Stimulated activated CD8-positive, alpha-beta memory T cell treated with anti-CD3 and anti-CD28 coated beads, Interleukin-12 subunit alpha, Interleukin-12 subunit beta, amount 100 ng/mL, for 1 hour (primary cell): ENCODE measurements at regions not wholly inside any gene's neighbourhood (a gene's known extent, or its start where the extent isn't known, plus 50 kb on each side); places are given as distances from the start of the nearest gene placed in this dataset.

Source experiments
- DNase-seq: peaks from one replicate; pipeline ENCODE4 v3.0.0-alpha.2; 2020; ENCODE audit warnings: low read depth

DNA sequence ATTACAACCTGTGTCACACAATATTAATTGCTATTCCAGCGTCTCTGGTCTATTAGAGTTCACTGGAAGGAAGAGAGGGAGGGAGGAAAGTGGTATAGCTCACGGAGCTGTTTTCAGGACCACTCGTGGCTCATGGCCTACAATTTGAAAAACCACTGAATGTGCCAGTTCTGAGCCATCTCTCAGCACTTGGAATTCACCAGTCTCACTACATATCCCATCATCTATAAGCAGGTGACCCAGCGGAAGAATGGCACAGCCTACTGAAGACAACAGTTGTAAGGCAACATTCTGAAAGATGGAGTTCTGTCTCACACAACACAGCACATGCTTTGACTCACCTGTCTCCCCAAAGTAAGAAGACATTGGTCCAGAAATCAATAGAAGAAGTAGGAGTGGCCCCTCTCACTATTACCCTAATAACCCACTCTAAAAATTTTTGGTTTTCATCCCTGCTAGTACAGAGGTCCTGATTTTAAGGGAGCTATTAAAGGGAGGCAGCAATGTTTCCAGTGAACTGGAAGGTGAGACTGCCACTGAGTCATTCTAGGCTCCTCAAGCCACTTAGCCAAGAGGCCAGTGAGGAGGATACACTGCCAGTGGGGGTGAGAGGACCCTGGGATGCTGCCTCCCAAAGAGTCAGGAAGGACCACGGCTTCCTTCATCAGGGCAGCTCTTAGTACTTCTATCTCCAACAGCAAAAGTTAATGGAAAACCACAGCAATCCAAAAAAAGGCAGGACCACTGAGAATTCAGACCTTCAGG lies 50.0 kb upstream of the DOCK9 start:
- no peak for DNase-seq

- peak; percentile 26 for DNase-seq
Observed at GRCh38 chr13:99028890-99029289, 51.0 kb upstream of the DOCK9 start.

DNA sequence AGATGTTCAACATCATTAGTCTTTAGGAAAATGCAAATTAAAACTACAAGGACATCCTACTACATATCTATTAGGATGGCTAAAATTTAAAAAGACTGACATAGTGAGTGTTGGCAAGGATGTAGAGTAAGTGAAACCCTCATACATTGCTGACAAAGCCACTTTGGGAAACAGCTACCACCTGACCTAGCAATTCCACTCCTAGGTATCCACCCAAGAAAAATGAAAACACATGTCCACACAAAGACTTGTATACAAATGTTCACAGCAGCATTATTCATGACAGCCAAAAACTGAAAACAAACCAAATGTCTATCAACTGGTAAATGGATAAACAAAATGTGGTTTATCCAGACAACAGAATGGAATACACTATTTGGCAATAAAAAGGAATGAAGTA lies 51.7 kb upstream of the DOCK9 start:
- DNase-seq = no peak

GRCh38 chr13:99030326-99030725 lies 52.5 kb upstream of the DOCK9 start:
- DNase-seq = no peak

- DNase-seq = no peak
Observed at GRCh38 chr13:99031832-99032231, 54.0 kb upstream of the DOCK9 start.

DNA sequence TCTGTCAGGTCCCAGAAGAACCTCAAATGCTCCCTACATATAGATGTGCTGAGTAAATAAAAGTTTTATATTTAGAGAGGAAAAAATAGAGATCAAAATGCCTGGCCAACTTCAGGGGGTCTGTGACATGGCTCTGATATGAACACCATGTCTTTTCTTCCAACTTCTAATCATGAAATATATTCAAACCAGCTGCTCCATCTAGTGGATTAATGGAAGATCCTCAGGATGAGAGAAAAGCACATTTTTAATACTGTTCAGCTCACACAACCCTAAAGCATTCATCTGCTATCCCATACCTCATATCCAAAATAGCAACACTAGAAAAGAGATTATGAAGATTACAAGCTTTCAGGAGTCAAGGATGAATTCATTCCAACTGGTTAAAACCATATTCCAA lies 56.0 kb upstream of the DOCK9 start:
- no peak for DNase-seq

GRCh38 chr13:99034333-99035085 lies 56.6 kb upstream of the DOCK9 start:
- no peak for DNase-seq

DNA sequence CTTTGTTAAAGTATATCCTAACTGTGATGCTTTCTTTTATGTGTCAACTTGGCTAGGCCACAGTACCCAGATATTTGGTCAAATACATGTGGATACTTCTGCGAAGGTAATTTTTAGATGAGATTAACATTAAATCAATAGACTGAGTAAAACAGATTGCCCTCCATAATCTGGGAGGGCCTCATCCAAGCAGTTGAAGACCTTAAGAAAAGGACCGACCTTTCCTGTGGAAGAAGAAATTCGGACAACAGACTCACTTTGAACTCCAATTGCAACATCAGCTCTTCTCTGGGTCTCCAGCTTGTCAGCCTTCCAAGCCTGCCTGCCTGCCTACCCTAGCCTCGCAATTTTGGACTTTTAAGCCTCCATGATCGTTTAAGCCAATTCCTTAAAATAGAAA lies 57.9 kb upstream of the DOCK9 start:
- no peak for DNase-seq

- DNase-seq = no peak
Observed at GRCh38 chr13:99037756-99038155, 59.9 kb upstream of the DOCK9 start.

- no peak for DNase-seq
Observed at GRCh38 chr13:99039718-99040280, 61.9 kb upstream of the DOCK9 start.

DNA sequence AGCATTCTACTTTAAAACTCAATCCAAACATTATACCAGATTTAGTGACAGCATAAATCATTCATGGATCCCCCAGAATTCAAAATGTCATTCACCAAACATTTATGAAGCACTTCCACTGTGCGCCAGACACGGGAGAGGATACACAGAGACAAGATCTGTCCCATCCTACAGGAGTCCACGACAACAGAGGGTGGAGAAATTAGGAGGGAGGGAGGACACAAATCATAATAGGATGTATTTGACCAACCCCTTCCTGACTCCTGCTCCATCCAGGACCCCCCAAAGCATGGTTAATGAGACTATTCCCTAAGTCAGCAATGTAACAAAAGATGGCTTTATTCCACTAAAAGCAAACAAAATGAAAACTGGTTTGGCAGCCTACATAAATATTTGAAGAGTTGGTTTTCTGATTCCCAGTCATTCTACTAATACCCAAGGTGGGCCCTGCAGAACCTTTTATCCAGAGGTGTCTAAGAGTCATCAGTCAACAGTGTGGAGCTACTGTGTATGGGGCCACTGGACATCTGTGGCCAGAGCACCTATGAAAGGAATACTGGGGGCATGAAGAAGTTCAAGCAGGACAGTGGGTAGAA lies 62.8 kb upstream of the DOCK9 start:
- no peak for DNase-seq

DNA sequence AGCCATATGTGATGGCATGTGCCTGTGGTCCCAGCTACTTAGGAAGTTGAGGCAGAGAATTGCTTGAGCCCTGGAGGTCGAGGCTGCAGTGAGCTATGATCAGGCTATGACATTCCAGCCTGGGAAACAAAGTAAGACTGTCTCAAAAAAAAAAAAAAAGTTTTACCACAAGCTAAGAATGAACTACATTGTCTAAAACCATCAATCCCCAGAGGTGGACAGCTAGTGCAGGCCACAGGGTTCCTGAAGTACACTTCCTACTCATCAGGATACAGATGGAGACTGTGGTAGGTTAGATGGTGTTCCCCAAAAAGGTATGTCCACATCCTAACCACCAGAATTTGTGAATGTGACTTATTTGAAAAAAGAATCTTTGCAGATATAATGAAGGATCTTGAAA lies 63.5 kb upstream of the DOCK9 start:
- no peak for DNase-seq

DNA sequence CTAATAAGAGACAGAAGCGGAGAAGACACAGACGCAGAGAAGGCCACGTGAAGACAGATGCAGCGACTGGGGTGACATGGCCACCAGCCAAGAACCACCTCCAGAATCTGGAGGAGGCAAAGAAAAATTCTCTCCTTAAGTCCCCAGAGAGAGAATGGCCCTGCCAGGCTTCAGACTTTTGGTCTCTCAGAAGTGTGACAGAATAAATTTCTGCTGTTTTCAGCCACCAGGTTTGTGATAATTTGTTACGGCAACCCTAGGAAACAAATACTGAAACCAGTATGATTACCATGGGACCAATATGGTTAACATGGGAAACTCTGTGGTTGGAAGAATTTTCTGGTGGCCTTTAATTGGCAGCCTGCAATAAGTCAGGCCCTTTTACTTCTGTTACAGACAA lies 63.9 kb upstream of the DOCK9 start:
- no peak for DNase-seq

DNA sequence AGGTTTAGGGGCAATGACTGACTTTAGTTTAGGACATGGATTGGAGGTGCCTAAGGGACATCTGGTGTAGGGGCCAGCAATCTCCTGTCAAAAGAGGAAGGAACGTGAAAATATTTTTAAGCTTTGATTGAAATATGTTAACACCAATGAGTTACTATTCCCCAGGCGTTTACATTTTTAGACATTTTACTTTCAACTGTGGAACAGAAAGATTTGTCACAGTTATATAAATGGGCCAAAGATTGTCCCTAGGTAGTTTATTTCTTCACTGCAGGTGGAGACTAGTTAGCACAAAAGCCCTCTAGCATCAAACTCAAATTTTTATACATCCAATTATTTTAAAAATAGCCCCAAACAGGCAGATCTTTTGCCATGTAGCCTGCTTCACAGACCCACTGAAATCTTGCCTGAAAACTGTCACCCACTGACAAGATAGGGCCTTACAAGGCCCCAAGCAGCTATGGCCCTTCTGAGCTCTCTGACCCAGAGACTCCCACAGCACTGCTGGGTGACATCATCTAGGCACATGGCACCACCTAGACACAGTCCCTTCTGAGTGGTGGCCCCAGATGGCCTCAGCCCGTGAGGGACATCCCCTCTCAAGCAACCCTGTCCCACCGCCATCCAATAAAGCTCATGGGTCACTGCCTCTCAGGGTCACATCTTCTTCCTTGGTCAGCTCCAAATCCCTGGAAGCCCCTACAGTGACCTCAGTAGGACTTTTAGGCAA lies 64.8 kb upstream of the DOCK9 start:
- DNase-seq = no peak

DNA sequence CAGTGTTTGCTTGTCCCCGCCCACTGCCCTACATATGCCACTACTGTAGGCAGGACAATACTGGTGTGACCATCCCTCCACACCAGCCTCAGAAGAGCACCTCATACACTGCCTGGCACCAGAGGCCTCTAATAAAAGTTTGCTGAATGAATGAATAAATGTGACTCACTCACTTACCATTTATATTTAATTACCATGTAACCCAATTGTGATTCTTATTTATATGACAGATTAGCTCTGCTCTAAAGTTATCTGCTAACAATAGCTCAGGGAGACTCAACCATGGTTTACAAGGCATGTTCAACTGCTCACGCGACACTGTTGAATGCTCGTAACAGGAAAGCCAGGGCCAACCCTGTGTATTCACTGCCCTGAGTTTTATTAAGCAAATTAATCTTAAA lies 66.0 kb upstream of the DOCK9 start:
- no peak for DNase-seq

DNA sequence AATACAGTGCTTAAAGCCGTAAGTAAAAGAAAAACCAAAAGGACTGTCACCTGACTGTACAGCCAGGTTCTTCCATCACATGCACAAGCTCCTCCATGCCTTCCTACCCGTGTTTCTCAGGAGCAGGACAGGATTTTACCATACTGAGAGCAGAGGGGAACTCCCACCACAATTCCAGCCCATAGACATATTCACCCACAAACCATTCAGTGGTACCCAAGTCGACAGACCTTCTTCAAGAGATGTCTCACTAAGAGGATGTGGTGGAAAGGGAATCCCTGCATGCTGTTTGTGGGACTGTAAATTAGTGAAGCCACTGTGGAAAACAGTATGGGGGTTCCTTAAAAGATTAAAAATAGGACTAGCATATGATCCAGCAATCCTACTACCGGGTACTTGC lies 66.9 kb upstream of the DOCK9 start:
- DNase-seq = no peak

- no peak for DNase-seq
Observed at GRCh38 chr13:99045396-99045795, 67.5 kb upstream of the DOCK9 start.

- no peak for DNase-seq
Observed at GRCh38 chr13:99046851-99047250, 69.0 kb upstream of the DOCK9 start.

GRCh38 chr13:99050983-99051488 lies 73.2 kb upstream of the DOCK9 start:
- no peak for DNase-seq

DNA sequence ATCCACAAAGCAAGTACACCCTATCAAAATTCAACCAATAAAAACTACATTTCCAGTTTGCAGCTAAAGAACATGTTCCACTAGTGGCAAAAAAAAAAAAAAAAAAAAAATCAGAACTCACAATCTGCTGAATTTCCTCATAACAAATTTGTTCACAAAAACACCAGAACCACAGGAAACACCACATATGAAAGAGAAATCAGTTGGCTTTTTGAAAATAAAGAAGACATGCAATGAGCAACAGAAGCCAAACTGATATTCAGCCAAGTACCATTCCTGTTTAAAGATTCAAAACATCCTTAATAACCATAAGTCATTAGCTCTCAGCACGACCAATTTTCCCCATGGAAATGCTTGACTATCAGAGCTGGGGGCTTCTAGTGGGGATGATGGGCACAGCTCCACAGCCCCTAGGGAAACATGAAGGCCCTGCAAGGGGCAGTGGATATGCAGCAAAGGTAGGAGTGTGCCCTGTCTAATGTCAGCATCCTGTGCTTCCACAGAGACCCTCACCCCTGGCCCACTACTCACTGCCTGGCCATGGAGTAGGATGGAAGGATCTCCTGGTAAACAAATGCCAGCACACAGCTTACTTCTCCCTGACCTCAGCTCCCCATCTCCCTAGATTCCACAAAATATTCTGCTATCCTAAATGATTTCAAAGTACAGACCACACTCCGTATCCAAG lies 74.0 kb upstream of the DOCK9 start:
- DNase-seq = no peak

DNA sequence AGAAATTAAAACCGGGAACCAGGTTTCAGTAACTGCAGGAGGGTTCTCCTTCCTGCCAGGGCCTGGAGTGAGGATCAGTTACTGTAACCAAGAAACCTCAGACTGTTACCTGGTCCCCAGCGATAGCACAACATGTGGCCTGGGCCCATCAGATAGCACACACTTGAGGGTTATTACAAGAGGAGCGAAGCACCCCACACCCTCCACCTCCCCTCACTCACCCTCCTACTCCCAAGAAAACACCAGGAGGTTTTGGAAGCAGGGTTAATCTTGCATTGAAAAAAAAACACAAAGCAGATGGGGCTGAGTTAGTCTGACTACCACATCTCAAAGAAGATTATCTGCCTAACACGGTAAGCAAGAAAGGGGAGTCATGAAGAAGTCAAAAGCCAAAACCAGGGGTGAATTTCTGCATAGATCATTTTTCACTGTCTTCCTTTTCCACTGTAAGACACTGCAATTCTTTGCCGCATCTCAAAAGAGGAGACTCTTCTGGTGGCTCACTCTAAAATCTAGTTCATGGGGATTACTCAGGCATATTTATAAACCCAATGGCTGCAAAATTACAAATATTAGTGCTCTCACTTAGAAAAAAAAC lies 75.9 kb upstream of the DOCK9 start:
- no peak for DNase-seq
